K562 (cell line): ENCODE measurements at regions not wholly inside any gene's neighbourhood (a gene's known extent, or its start where the extent isn't known, plus 50 kb on each side); places are given as distances from the start of the nearest gene placed in this dataset.
A peak's percentile ranks its signal among the peaks of the same experiment; 100 is the strongest.

Source experiments
- BRD4 ChIP-seq: fragments of 200-600 bp; sonication (generic); IDR thresholded peaks from 2 replicates; pipeline ENCODE4 v1.6.1; 2017; ENCODE audit warnings: inconsistent platforms
- MTA2 ChIP-seq: fragments of 450-650 bp; IDR thresholded peaks from 2 replicates; pipeline ENCODE4 v1.6.1; 2016; ENCODE audit warnings: low read depth
- NONO ChIP-seq, 2 experiments: fragments of 200-400 bp in 1 of 2; fragments of 450-650 bp in 1 of 2; formaldehyde crosslinking in 1 of 2; IDR thresholded peaks; 2 replicates each; pipeline ENCODE4 v1.6.1; 2017; ENCODE audit warnings: low read depth in 2 of 2, mild to moderate bottlenecking in 2 of 2, moderate library complexity in 2 of 2, low read length in 1 of 2
- RUNX1 ChIP-seq: sonication (generic); IDR thresholded peaks from 2 replicates; pipeline ENCODE4 v1.6.1; 2016; ENCODE audit warnings: antibody characterized with exemption, low read depth
- SPI1 ChIP-seq: IDR thresholded peaks from 2 replicates; pipeline ENCODE4 v1.6.1; 2011; ENCODE audit warnings: low read depth, low read length, control low read depth, borderline replicate concordance
- XRCC5 ChIP-seq: fragments of 200-400 bp; formaldehyde crosslinking; IDR thresholded peaks from 2 replicates; pipeline ENCODE4 v1.6.1; 2017; ENCODE audit warnings: low read depth, mild to moderate bottlenecking, low read length
- TF ChIP-seq, protein P1 (sequence below): fragments of 450-650 bp; conservative IDR thresholded peaks from 2 replicates; pipeline ENCODE4 v1.6.1; 2016; ENCODE audit warnings: missing genetic modification characterization, low read depth, mild to moderate bottlenecking, control low read depth, missing compliant biosample characterization
- TF ChIP-seq, protein P2 (sequence below), 2 experiments: fragments of 150-350 bp in 1 of 2; IDR thresholded peaks; 2 replicates each; pipeline ENCODE4 v1.6.1; 2012 to 2016; ENCODE audit warnings: low read depth in 2 of 2, low read length in 2 of 2, mild to moderate bottlenecking in 1 of 2, moderate library complexity in 1 of 2
- TF ChIP-seq, protein P3 (sequence below): fragments of 450-650 bp; IDR thresholded peaks from 2 replicates; pipeline ENCODE4 v1.6.1; 2016; ENCODE audit warnings: mild to moderate bottlenecking, moderate library complexity

DNA sequence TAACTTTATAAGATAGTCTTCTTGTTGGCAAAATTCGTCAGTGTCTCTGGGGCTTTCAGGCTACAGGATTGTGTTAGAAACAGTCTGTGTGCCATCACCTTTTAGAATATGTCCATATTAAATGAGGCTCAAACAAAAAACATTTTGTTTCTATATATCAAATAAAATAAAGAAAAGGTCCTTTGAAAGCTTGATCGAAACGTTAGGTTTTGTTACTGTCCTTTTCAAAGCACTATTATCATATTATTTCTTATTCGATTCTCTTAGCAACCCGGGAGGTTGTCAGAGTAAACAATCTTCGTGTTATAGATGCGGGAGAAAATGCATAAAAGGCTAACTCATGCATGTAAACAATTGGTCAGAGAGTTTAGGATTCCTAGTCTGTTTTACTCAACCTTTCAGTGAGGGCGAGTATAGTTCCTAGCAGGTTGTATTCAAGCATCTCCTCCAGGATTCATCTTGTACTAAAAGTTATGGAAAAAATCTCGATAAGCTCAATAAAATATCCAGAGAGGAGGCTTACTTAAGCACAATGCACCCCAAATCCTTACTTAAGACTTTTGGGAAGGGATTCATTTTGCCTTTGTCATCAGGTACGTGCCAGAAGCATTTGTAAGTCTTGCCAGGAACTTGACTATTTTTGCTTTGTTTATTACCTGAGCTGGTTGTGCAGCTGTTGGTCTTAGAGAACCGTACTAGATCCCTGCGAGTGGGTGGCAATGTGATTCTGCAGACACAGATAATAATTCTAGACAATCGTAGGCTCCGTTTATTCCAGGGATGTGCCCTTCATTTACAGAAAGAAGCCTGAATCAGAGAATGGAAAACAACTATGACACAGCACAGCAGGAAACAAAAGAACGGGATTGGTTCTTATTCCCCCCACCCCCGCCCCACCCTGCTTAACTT lies 159.6 kb upstream of the ZNF217 start (continued):
- TF ChIP-seq XRCC5 (no peak), RUNX1 (no peak), SPI1 (no peak), MTA2 (no peak), BRD4 (no peak; the same call in 1 of the 2 replicates), NONO (IDR thresholded peaks at IDR 0.05; ENCODE audit: low read depth in 2 of 2, low read length in 1 of 2) (no peak)
- TF ChIP-seq, protein P1, sequence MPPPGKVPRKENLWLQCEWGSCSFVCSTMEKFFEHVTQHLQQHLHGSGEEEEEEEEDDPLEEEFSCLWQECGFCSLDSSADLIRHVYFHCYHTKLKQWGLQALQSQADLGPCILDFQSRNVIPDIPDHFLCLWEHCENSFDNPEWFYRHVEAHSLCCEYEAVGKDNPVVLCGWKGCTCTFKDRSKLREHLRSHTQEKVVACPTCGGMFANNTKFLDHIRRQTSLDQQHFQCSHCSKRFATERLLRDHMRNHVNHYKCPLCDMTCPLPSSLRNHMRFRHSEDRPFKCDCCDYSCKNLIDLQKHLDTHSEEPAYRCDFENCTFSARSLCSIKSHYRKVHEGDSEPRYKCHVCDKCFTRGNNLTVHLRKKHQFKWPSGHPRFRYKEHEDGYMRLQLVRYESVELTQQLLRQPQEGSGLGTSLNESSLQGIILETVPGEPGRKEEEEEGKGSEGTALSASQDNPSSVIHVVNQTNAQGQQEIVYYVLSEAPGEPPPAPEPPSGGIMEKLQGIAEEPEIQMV, result no peak
- TF ChIP-seq, protein P2, sequence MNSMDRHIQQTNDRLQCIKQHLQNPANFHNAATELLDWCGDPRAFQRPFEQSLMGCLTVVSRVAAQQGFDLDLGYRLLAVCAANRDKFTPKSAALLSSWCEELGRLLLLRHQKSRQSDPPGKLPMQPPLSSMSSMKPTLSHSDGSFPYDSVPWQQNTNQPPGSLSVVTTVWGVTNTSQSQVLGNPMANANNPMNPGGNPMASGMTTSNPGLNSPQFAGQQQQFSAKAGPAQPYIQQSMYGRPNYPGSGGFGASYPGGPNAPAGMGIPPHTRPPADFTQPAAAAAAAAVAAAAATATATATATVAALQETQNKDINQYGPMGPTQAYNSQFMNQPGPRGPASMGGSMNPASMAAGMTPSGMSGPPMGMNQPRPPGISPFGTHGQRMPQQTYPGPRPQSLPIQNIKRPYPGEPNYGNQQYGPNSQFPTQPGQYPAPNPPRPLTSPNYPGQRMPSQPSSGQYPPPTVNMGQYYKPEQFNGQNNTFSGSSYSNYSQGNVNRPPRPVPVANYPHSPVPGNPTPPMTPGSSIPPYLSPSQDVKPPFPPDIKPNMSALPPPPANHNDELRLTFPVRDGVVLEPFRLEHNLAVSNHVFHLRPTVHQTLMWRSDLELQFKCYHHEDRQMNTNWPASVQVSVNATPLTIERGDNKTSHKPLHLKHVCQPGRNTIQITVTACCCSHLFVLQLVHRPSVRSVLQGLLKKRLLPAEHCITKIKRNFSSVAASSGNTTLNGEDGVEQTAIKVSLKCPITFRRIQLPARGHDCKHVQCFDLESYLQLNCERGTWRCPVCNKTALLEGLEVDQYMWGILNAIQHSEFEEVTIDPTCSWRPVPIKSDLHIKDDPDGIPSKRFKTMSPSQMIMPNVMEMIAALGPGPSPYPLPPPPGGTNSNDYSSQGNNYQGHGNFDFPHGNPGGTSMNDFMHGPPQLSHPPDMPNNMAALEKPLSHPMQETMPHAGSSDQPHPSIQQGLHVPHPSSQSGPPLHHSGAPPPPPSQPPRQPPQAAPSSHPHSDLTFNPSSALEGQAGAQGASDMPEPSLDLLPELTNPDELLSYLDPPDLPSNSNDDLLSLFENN (IDR thresholded peaks at IDR 0.05; ENCODE audit: low read depth in 2 of 2, low read length in 2 of 2), result peak in 1 of 2 experiments; percentile 86; a peak in 2 of 4 replicates
- TF ChIP-seq, protein P3, sequence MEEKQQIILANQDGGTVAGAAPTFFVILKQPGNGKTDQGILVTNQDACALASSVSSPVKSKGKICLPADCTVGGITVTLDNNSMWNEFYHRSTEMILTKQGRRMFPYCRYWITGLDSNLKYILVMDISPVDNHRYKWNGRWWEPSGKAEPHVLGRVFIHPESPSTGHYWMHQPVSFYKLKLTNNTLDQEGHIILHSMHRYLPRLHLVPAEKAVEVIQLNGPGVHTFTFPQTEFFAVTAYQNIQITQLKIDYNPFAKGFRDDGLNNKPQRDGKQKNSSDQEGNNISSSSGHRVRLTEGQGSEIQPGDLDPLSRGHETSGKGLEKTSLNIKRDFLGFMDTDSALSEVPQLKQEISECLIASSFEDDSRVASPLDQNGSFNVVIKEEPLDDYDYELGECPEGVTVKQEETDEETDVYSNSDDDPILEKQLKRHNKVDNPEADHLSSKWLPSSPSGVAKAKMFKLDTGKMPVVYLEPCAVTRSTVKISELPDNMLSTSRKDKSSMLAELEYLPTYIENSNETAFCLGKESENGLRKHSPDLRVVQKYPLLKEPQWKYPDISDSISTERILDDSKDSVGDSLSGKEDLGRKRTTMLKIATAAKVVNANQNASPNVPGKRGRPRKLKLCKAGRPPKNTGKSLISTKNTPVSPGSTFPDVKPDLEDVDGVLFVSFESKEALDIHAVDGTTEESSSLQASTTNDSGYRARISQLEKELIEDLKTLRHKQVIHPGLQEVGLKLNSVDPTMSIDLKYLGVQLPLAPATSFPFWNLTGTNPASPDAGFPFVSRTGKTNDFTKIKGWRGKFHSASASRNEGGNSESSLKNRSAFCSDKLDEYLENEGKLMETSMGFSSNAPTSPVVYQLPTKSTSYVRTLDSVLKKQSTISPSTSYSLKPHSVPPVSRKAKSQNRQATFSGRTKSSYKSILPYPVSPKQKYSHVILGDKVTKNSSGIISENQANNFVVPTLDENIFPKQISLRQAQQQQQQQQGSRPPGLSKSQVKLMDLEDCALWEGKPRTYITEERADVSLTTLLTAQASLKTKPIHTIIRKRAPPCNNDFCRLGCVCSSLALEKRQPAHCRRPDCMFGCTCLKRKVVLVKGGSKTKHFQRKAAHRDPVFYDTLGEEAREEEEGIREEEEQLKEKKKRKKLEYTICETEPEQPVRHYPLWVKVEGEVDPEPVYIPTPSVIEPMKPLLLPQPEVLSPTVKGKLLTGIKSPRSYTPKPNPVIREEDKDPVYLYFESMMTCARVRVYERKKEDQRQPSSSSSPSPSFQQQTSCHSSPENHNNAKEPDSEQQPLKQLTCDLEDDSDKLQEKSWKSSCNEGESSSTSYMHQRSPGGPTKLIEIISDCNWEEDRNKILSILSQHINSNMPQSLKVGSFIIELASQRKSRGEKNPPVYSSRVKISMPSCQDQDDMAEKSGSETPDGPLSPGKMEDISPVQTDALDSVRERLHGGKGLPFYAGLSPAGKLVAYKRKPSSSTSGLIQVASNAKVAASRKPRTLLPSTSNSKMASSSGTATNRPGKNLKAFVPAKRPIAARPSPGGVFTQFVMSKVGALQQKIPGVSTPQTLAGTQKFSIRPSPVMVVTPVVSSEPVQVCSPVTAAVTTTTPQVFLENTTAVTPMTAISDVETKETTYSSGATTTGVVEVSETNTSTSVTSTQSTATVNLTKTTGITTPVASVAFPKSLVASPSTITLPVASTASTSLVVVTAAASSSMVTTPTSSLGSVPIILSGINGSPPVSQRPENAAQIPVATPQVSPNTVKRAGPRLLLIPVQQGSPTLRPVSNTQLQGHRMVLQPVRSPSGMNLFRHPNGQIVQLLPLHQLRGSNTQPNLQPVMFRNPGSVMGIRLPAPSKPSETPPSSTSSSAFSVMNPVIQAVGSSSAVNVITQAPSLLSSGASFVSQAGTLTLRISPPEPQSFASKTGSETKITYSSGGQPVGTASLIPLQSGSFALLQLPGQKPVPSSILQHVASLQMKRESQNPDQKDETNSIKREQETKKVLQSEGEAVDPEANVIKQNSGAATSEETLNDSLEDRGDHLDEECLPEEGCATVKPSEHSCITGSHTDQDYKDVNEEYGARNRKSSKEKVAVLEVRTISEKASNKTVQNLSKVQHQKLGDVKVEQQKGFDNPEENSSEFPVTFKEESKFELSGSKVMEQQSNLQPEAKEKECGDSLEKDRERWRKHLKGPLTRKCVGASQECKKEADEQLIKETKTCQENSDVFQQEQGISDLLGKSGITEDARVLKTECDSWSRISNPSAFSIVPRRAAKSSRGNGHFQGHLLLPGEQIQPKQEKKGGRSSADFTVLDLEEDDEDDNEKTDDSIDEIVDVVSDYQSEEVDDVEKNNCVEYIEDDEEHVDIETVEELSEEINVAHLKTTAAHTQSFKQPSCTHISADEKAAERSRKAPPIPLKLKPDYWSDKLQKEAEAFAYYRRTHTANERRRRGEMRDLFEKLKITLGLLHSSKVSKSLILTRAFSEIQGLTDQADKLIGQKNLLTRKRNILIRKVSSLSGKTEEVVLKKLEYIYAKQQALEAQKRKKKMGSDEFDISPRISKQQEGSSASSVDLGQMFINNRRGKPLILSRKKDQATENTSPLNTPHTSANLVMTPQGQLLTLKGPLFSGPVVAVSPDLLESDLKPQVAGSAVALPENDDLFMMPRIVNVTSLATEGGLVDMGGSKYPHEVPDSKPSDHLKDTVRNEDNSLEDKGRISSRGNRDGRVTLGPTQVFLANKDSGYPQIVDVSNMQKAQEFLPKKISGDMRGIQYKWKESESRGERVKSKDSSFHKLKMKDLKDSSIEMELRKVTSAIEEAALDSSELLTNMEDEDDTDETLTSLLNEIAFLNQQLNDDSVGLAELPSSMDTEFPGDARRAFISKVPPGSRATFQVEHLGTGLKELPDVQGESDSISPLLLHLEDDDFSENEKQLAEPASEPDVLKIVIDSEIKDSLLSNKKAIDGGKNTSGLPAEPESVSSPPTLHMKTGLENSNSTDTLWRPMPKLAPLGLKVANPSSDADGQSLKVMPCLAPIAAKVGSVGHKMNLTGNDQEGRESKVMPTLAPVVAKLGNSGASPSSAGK, result no peak
